ENCODE measurements at regions not wholly inside any gene's neighbourhood (a gene's known extent, or its start where the extent isn't known, plus 50 kb on each side); places are given as distances from the start of the nearest gene placed in this dataset. TPM values are rescaled to one million over a fixed set of nuclear protein-coding genes. Genes with fewer than 3 reads are reported as not detected.

- H3K36me3 Mint-ChIP-seq: no peaks in the 10 kb centered on the region
- no peaks in the 10 kb centered on the region for H3K27me3 Mint-ChIP-seq (ENCODE audit: low read depth)
- no peak overlapping the region for H3K27ac Mint-ChIP-seq
- TF ChIP-seq MYBL2 (CRISPR knock-in tag; IDR thresholded peaks at IDR 0.05): no peak
- TF ChIP-seq JUN (CRISPR knock-in tag; IDR thresholded peaks at IDR 0.05): no peak
- TF ChIP-seq ZNF423 (CRISPR knock-in tag; IDR thresholded peaks at IDR 0.05): no peak
- TF ChIP-seq E2F5 (CRISPR knock-in tag; IDR thresholded peaks at IDR 0.05): no peak
- no peak for TF ChIP-seq CREB1 (CRISPR knock-in tag; IDR thresholded peaks at IDR 0.05)
- ATAC-seq: no peak
- CTCF ChIA-PET: interaction anchor here (1.2 to 1.6 kb wide), 2 partner anchors 12 to 168 kb away, joined by 3 to 9 read pairs; no protein-coding TSS in a partner anchor
- POLR2A ChIA-PET: no interaction called here
- H3K4me3 Mint-ChIP-seq: no peak overlapping the region
- peaks cover 1% of the 10 kb centered on the region; the same call in 1 of the 2 replicates for H3K4me1 Mint-ChIP-seq
- no peak for DNase-seq (ENCODE audit: low spot score)
- H3K9me3 Mint-ChIP-seq: peaks cover 10% of the 10 kb centered on the region; the same call in 1 of the 2 replicates
Observed at GRCh38 chr11:103850419-103851165, 185.8 kb upstream of the DDI1 start.

GRCh38 chr11:103851166-103851651 lies 185.2 kb upstream of the DDI1 start:
- Mint-ChIP-seq H3K27me3 (ENCODE audit: low read depth) (no peaks in the 10 kb centered on the region), H3K36me3 (no peaks in the 10 kb centered on the region; the same call in 1 of the 2 replicates), H3K4me1 (no peaks in the 10 kb centered on the region), H3K27ac (no peak overlapping the region), H3K9me3 (peaks cover 15% of the 10 kb centered on the region), H3K4me3 (no peak overlapping the region)
- POLR2A ChIA-PET: no interaction called here
- no peak for TF ChIP-seq ZNF263 (CRISPR knock-in tag; IDR thresholded peaks at IDR 0.05; ENCODE audit: low read depth)
- no peak for TF ChIP-seq TP53 (CRISPR knock-in tag; IDR thresholded peaks at IDR 0.05)
- TF ChIP-seq MYBL2 (CRISPR knock-in tag; IDR thresholded peaks at IDR 0.05): no peak
- TF ChIP-seq ZNF512 (CRISPR knock-in tag; IDR thresholded peaks at IDR 0.05; ENCODE audit: borderline replicate concordance): no peak
- TF ChIP-seq ARID4B (CRISPR knock-in tag; IDR thresholded peaks at IDR 0.05; ENCODE audit: borderline replicate concordance): no peak
- TF ChIP-seq ZBTB43 (CRISPR knock-in tag; IDR thresholded peaks at IDR 0.05): no peak
- DNase-seq (ENCODE audit: low spot score): no peak
- CTCF ChIA-PET: interaction anchor here (1.2 kb wide), 1 partner anchor 12 kb away, joined by 3 read pairs; no protein-coding TSS in a partner anchor
- ATAC-seq: no peak

Small RNAs in the stretch of these regions (microRNA-seq; reads per million reads assigned to microRNA genes)
- not detected for gene MIR4693 (ENCODE audit: borderline number of aligned reads)
